ENCODE measurements at regions not wholly inside any gene's neighbourhood (a gene's known extent, or its start where the extent isn't known, plus 50 kb on each side); places are given as distances from the start of the nearest gene placed in this dataset.
"Not testable (repeated sequence)": the region's sequence is repeated elsewhere in the genome, so short reads cannot be mapped to it uniquely, and the experiment has no call there.

DNA sequence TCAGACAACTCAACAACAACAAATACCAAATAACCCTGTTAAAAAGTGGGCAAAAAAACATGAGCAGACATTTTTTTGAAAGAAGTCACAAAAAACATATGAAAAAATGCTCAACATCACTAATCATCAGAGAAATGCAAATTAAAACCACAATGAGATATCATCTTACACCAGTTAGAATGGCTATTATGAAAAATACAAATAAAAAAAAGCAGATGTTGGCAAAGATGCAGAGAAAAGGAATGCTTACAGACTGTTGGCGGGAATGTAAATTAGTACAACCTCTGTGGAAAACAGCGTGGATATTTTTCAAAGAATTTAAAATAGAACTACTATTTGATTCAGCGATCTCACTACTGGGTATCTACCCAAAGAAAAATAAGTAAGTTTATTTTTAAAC is 114.0 kb downstream of the SLC38A4 start:
- no peak for DNase-seq

DNA sequence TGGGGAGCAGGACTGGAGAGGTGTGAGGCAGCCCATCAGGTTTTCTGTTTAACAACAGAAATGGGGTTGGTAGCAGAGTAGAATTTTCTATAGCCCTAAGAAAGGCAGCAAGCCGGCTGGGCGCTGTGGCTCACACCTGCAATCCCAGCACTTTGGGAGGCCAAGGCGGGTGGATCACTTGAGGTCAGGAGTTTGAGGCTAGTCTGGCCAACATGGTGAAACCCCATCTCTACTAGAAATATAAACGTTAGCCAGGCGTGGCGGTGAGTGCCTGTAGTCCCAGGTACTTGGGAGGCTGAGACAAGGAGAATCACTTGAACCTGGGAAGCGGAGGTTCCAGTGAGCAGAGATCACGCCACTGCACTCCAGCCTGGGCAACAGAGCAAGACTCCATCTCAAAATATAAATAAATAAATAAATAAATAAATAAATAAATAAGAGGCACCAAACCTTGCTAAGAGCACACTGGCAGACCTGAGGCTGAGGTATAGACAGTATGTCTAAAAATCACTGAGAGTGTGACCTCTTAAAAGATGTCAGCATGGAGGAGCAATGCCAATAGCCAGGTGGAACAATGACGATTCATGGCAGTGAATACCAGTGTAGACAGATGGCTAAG is 115.6 kb downstream of the SLC38A4 start:
- no peak for DNase-seq

DNA sequence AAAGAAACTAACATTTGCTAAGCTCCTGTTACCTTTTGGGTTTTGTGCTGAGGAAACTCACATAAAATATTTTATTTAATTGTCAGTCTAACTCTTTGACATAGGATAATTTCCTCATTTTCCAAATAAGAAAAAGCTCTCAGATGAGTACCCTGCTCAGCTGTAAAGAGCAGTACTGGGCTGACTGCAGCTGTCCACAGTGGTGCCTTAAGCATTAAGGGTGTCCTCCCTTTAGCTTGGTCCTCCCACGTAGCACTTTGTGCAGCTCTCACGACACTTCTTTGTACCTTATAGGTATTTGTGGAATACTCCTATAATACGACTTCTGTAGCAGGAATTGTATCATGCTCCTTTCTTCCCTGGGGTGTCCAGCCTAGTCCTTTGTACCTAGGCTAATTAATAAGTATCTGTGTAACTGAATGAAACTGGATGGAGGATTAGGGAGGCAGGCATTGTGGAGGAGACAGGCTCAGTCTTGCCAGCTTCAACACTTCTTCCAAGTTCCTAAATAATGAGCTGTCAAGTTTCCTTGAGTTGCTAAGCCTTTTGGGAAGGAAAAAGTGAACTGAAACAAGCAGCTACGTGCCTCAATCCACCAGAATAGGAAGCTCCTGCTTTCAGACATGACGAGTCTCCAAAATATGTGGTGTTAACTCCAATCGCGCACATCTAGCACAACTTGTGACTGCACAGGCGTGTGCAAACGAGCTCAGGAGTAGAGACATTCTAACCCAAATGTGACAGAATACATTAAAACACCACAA is 123.0 kb downstream of the SLC38A4 start:
- DNase-seq: peak; percentile 35 to 57 (median 55)

DNA sequence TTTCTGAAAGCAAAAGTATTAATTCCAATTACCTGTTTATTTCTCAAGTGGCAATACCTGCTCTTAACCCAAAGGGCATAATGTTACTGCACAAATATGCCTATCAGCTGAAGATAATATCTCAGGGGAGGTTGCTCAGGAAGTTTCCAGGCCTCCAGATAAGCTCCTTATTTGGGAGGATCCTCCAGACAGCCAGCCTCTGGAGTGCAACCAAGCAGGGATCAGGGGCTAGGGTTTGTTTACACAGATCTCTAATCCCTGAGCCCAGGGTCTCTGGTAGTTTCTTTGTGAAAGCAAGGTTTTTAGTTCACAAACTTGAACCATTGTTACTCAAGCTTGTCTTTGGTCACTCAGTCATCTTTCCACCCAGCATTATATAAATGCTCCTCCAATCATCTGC is 124.4 kb downstream of the SLC38A4 start:
- no peak for DNase-seq

DNA sequence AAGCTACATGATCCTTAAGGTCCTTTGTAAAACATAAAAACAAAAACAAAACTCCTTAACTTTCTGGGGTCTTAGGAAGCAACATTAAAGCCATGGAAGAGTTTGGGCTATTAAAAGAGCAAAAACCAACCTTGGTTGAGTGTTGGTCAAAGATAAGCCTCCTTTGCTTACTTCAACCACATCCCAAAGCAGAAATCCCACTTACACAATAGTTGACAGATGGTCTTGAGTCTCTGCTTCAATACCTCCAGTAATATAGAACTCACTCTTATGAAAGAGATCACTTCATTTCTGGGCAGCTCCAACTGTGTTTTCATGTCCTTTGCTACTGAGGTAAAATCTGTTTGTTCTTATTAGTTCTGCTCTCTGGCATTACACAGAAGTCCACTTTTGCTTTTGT is 125.8 kb downstream of the SLC38A4 start:
- DNase-seq: no peak

DNA sequence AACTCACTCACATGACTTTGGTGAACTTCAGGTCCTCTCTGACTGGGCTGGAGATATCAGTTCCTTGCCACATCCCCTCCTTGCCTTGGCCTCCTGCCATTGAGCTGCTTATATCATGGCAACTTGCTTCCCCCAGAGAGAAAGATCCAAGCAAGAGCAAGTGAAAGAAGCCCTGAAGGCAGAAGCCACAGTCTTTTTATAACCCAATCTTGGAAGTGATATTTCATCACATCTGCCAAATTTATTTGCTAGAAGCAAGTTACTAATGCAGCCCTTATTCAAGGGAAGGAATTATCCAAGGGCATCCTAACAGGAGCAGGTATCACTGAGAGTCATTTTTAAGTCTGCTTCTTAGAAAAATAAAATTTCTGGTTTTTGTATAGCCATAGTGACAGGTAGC is 127.8 kb downstream of the SLC38A4 start:
- no peak for DNase-seq

DNA sequence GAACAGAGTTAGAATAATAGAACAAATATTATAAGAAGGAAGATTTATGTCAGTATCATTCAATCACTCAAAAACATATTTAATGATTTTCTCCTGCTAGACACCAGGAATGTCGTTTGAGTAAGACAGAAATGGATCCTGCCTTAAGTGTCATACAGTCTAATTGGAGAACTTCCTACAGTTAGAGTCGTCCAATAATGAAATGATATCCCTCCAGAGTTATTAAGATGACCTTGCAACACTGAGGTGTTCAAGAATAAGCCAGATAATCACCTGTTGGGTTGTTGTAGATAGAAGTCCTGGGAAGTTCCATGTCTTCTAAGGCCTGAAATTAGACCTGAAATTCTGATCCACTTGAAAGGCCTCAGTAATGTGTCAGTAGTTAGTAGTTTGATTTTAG is 132.3 kb downstream of the SLC38A4 start:
- DNase-seq: no peak

DNA sequence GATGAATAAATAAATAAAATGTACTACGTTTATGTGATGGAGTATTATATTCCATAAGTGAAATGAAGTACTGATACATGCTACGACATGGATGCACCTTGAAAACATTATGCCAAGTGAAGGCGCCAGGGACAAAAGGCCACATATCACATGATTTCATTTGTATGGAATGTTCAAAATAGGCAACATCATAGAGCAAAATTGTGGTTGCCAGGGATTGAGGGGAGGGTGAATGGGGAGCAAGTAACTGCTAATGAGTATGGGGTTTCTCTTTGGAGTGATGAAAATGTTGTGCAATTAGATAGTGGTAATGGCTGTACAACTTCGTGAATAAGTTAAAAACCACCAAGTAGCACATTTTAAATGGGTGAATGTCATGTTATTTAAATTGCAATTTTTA is 132.8 kb downstream of the SLC38A4 start:
- no peak for DNase-seq

DNA sequence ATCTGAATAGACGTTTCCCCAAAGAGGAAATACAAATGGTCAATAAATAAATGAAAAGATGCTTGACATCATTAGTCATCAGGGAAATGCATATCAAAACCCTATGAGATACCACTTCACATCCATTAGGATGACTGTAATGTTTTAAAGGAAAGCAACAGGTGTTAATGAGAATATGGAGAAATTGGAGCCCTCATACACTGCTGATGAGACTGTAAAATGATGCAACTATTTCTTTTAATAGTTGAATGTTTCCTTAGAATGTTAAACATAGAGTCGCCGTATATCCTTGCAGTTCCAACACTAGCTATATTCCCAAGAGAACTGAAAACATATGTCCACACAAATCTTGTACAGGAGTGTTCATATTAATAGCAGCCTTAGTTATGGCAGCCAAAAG is 133.2 kb downstream of the SLC38A4 start:
- DNase-seq: no peak

DNA sequence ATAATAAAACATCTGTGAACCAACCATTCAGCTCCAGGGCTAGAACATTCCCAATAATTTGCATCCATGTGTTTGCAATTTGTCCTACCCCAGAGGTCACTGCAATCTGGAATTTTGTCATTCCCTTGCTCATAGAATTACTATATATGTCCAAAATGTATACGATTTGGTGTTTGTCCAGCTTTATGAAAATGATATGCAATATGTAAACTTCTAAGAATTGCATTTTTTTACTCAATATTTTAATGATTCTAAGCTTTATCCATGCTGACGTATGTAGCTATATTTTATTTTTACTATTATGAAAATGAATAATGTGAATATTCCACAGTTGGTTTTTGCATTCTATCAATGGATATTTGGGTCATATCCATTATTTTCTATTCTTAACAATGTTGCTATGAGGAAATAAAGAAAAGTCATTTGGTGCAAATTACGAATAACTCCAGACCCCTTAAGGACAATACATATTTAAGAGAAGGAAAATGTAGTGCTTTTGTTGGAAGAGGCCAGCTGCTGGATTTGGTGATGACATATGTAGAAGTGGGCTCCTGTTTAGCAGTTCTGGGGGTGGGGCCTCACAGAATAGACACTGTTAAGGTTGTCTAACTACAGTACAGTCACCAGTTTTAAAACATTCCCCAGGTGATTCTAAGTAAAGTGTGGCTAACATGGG is 139.4 kb downstream of the SLC38A4 start:
- DNase-seq: no peak

DNA sequence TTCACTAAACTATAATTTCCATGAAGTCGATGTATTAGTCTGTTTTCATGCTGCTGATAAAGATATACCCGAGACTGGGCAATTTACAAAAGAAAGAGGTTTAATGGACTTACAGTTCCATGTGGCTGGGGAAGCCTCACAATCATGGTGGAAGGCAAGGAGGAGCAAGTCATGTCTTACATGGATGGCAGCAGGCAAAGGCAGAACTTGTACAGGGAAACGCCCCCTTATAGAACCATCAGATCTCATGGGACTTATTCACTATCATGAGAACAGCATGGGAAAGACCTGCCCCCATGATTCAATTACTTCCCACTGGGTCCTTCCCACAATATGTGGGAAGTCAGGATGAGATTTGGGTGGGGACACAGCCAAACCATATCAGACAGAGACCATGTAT is 141.6 kb downstream of the SLC38A4 start:
- not testable (repeated sequence) for DNase-seq

DNA sequence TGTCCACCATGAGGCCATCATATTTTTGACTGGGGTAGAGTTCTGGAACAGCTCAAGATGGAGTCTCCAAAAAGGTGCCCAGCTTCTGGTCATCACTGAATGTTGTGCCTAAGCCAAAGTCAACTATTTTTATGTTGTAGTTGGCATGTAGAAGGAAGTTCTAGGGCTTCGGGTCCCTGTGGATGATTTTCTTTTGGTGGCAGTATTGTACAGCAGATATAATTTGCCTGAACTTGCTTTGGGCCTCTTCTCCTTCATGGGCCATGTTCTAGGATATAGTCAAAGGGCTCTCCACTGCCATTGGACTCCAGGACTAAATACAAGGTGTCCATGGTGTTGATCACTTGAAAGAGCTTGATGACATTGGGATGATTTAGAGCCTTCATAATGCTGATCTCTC is 143.6 kb downstream of the SLC38A4 start:
- DNase-seq: no peak

DNA sequence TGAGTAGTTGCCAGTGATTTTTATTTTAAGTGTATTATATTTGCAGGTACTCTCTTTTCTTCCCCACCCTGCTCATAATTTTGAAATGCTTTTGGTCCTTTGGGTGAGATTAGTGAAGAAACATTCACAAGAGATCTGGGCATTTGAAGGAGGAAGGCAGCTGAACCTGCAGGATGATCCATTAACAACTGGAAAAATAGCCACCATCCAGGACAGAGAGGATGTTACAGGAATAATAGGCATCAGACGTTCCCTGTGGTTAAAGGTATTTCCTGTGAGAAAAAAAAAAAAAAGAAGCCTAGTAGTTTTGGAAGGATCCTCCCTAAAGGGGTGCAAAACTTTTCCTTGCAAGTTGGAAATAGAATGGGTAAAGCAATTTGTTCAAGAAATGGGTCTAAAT is 145.3 kb downstream of the SLC38A4 start:
- no peak for DNase-seq

DNA sequence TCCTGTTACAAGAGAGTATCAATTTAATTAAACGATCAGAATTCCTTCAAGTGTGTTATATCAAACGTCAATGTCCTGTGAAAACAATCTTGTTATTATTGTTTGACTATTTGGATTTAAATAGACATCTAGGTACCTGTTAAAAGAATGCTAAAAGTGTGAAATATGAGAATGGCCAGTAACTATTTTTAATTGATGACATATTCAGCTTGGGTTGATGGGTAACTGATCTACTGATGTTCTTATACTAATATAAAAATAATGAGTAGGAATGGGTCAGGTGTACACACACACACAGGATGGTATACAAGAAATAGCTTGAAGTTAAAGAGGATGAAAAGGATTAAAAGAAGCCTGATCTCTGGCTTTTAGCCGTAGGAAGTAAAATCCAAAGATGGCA is 146.0 kb downstream of the SLC38A4 start:
- DNase-seq: no peak

DNA sequence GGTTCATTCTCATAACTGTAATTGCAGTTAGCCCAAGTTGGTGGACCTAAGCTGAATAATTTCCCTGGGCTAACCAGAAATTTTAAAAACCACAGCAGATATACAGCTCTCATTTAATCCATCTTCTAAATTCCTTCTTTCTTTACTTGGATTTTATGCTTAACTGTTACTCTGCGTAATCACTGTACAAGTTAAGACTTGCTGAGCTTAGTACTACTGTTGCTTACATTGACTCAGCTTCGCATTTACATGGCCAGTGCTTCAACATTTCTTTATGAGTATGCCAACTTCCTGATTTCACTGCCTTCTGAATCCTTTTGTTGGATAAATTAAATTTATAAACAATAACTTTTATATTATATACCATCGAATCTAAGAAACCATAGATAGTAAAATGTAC is 147.4 kb downstream of the SLC38A4 start:
- peak; percentile 18 to 61 (median 53) for DNase-seq

DNA sequence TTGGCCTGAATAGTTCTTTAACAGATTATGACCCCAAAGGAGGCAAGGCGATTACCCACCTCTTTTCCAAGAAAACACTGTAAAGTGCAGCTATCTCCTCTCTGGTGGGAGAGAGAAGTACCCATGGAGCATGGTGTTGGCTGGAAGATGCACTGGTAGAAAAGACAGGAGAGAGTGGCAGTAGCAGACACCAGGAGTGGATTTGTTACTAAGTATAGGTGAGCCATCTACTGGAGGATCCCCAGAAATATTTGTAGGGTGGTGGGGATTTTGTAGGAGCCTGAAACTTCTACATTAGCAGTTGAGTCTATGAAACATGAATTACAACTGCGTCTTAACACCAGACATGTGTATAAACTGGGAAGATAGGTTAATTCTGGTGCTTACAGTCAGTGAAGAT is 148.0 kb downstream of the SLC38A4 start:
- DNase-seq: no peak

DNA sequence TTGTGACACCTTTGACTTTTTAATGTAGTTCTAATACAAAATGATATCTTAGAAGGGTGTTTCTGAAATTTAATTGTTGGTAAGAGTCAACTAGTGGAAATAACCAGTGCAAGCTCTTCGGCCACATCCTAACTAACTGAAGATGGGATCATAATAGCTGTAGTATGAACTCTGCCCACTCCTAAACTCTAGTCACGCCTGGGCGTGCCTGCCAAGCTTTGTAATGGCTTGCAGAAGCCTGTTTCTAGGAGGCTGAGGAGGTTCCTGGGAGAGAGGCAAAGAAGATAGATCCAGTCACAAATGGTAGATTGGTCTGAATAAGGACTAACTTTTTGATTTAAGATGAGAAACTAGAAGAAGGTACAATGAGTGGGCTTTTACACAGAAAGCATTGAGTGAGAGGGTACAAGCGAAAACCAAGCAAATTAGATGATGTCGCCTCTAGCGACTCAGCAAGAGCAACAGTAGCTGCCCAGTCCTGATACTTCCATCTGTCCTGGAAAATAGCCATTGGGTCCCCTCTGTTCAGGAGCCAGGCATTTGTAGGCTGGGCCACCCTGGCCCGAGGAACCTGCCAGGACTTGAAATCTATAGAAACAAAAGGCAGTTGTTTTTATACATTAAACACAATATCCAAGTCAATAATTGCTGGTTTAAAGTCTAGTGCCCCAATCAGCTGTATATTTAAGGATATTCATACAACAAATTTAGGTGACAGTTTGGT is 148.8 kb downstream of the SLC38A4 start:
- DNase-seq: no peak

DNA sequence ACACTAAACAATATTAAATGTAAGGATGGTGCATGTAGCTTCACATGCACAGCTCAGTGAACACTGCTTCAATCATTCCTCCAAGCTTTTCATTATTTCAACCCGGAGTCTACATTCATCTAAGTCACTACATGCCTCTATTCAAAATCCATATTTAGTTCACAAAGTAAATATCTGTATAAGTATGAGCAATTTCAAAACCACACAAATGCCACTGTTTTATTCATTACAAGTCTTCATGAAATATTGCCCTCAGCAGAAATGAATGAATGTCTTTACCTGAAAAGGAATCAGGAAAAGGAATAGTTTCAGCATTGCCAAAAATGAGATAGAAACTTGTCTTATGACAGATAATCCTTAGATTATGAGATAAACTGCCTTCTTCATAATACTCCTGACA is 149.4 kb downstream of the SLC38A4 start:
- no peak for DNase-seq

DNA sequence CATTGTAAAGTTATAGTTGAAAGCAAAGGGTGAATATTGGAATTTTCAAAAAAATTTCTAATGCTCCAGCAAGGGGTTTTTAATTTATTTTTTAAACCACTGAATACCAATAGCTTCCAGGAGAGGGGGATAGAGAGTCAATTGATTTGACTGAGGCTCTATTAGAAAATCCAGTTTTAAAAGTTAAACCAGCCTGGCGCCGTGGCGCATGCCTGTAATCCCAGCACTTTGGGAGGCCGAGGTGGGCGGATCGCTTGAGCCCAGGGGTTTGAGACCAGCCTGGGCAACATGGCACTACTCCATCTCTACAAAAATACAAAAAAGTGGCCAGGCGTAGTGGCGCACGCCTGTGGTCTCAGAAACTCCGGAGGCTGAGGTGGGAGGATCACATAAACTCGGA is 150.1 kb downstream of the SLC38A4 start:
- DNase-seq: peak; percentile 49 to 73 (median 56)

DNA sequence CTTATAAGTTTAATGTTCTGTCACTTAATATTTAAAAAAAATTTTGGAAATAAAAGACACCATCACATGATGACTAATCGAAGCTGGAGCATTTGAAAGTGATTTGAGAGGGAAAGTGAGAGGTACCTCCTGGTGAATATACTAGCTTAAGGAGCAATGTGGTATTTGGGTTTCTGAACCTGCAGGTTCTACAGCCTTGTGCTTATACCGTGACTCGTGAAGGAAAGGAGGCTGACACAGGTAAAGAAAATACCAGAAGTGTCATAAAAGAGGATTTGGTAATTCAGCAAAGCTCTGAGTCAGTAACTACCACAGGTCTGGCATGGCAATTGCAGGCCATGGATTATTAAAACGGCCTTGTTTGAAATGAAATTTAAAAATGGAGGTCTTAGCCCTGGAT is 151.0 kb downstream of the SLC38A4 start:
- DNase-seq: no peak

DNA sequence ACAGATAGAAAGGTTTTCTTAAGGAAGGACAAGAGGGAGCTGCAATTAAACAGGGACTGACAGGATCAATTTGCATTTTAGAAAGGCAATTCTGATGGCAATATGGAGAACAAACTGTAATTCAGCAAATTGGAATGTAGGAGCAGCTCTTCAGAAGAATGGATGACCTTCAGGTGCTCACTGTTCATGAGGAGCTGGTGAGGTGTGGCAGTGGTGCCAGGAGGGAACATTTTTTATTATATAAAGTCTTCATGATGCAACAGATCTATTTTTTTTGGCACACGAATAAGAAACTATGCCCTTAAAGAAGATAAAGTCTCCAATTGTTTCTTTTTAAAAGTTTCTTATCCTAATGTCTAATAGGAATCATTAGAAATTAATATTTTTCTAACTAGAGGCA is 151.7 kb downstream of the SLC38A4 start:
- no peak for DNase-seq

DNA sequence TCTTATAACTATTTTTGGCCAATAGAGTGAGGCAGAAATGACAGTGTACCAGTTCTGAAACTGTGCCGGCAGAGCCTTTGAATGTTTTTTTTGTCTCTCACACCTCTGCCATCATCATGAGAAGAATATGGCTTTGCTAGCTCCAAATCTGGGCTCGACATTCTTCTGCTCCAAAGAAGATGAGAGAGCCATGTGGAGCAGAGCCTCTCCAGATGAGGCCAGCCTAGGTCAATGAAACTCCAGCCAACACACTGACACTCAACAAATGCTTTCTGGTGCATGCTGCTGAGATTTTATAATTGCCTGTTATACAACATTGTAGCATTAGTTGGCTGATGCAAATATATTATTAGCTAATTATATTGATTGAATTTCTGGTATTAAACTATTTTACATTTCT is 154.7 kb downstream of the SLC38A4 start:
- no peak for DNase-seq

DNA sequence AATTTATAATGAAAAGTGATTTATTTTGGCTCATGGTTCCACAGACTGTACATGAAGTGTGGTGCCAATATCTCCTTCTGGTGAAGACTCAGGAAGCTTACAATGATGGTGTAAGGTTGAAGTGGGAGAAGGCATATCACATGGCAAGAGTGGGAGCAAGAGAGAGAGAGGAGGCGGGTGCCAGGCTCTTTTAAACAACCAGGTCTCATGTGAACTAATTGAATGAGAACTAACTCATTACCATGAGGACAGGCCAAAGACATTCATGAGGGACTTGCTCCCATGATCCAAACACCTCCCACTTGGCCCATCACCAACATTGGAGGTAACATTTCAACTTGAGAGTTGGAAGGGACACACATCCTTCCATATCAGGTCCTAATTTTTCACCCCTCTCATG is 155.2 kb downstream of the SLC38A4 start:
- DNase-seq: no peak

DNA sequence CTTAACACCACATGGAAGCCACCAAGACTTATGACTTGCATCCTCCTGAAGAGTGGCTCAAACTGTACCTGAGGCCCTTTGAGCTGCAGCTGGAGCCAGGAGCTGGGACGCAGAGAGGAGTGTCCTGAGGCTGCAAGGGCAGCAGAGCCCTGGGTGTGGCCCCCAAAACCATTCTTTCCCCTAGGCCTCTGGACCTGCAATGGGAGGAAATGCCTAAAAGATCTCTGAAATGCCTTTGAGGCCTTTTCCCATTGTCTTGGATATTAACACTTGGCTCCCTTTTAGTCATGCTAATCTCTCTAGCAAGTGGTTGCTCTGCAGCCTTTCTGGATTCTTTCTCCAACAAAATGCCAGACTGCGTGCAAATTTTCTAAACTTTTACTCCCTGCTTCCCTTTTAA is 156.1 kb downstream of the SLC38A4 start:
- no peak for DNase-seq
